HL-60 (cell line): ENCODE measurements at regions not wholly inside any gene's neighbourhood (a gene's known extent, or its start where the extent isn't known, plus 50 kb on each side); places are given as distances from the start of the nearest gene placed in this dataset.

Source experiments
- DNase-seq, 2 experiments: peaks; one replicate each; pipeline ENCODE4 v3.0.0-alpha.2; 2010 to 2020; ENCODE audit warnings: low read depth in 1 of 2, low spot score in 1 of 2
- H3K27ac ChIP-seq: fragments of 250-450 bp; sonication (Bioruptor Pico); replicated peaks from 2 replicates; pipeline ENCODE4 v1.5.1; 2020; ENCODE audit warnings: mild to moderate bottlenecking, moderate library complexity
- H3K27me3 ChIP-seq: fragments of 250-450 bp; sonication (Bioruptor Pico); 2 replicates; pipeline ENCODE4 v1.5.1; 2021; ENCODE audit warnings: mild to moderate bottlenecking, moderate library complexity; ENCODE audit not compliant: insufficient read depth, poor library complexity, severe bottlenecking
- H3K4me3 ChIP-seq: replicated peaks from 2 replicates; pipeline ENCODE4 v1.5.1; 2011; ENCODE audit warnings: mild to moderate bottlenecking, control low read depth, low read length; ENCODE audit not compliant: insufficient read depth
- CTCF ChIP-seq: IDR thresholded peaks from one replicate; pipeline ENCODE4 v1.5.1; 2011; ENCODE audit warnings: low read length, control low read depth, inconsistent platforms; ENCODE audit not compliant: insufficient read depth
- GABPA ChIP-seq: IDR thresholded peaks from 2 replicates; pipeline ENCODE4 v1.6.1; 2012; ENCODE audit warnings: low read depth
- POLR2AphosphoS5 ChIP-seq: IDR thresholded peaks from 2 replicates; pipeline ENCODE4 v1.6.1; 2012; ENCODE audit warnings: low read depth
- REST ChIP-seq: IDR thresholded peaks from 2 replicates; pipeline ENCODE4 v1.6.1; 2012; ENCODE audit warnings: low read depth; ENCODE audit not compliant: insufficient replicate concordance
- SPI1 ChIP-seq: IDR thresholded peaks from 2 replicates; pipeline ENCODE4 v1.6.1; 2012; ENCODE audit warnings: low read depth, mild to moderate bottlenecking, borderline replicate concordance

- no peak for DNase-seq
- TF ChIP-seq CTCF: no peak
- no peak for TF ChIP-seq SPI1
- no peak for TF ChIP-seq REST
- no peak for TF ChIP-seq GABPA
- TF ChIP-seq POLR2AphosphoS5: no peak
- Histone ChIP-seq H3K4me3 (no peak overlapping the region), H3K27ac (no peak overlapping the region), H3K27me3 (no peaks in the 10 kb centered on the region)
Measured at GRCh38 chr1:83709662-83710061, 289.3 kb downstream of the TTLL7 start.

- Histone ChIP-seq H3K27me3 (no peaks in the 10 kb centered on the region), H3K27ac (no peak overlapping the region), H3K4me3 (no peak overlapping the region)
- DNase-seq: no peak
- no peak for TF ChIP-seq REST
- no peak for TF ChIP-seq POLR2AphosphoS5
- TF ChIP-seq SPI1: no peak
- TF ChIP-seq CTCF: no peak
- TF ChIP-seq GABPA: no peak
Measured at GRCh38 chr1:83706354-83706938, 292.5 kb downstream of the TTLL7 start.

- H3K27me3 ChIP-seq: no peaks in the 10 kb centered on the region
- DNase-seq: no peak
Measured at GRCh38 chr1:83705091-83705490, 293.8 kb downstream of the TTLL7 start.

More at GRCh38 chr1:83705091-83705490, 293.8 kb downstream of the TTLL7 start:
- no peak overlapping the region for H3K4me3 ChIP-seq
- H3K27ac ChIP-seq: no peak overlapping the region
- TF ChIP-seq REST (no peak), GABPA (no peak), POLR2AphosphoS5 (no peak), SPI1 (no peak), CTCF (no peak)
